OCI-LY7 (cell line): ENCODE measurements at regions not wholly inside any gene's neighbourhood (a gene's known extent, or its start where the extent isn't known, plus 50 kb on each side); places are given as distances from the start of the nearest gene placed in this dataset.

Experiments
- EZH2phosphoT487 ChIP-seq: fragments of 200-600 bp; sonication (generic); IDR thresholded peaks from 2 replicates; pipeline ENCODE4 v1.6.1; 2018; ENCODE audit warnings: low read depth, borderline replicate concordance, mild to moderate bottlenecking, mixed run types, antibody characterized with exemption, low read length, moderate library complexity, mixed read lengths
- TF ChIP-seq, protein P1 (sequence below): fragments of 200-600 bp; sonication (generic); conservative IDR thresholded peaks from 2 replicates; pipeline ENCODE4 v1.5.1; 2014; ENCODE audit warnings: mild to moderate bottlenecking, antibody characterized with exemption, low read length, moderate library complexity, mixed read lengths

DNA sequence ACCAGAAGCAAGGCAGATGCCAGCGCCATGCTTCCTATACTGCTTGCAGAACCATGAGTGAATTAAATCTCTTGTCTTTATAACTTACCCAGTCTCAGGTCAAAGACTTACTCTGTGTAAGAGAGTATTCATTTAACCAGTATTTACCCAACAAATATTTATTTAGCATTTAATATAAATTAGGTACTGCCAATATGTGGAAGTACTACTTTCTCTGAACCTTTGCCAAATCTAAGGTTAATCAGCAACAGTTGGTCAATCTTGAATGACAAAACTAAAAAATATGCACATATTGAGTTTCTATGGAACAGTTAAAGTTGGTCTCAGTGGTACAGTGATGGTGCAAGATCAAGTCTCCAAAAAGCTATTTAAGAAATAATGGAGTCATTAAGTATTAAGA is 155.9 kb upstream of the CCNG1 start:
- TF ChIP-seq, protein P1, sequence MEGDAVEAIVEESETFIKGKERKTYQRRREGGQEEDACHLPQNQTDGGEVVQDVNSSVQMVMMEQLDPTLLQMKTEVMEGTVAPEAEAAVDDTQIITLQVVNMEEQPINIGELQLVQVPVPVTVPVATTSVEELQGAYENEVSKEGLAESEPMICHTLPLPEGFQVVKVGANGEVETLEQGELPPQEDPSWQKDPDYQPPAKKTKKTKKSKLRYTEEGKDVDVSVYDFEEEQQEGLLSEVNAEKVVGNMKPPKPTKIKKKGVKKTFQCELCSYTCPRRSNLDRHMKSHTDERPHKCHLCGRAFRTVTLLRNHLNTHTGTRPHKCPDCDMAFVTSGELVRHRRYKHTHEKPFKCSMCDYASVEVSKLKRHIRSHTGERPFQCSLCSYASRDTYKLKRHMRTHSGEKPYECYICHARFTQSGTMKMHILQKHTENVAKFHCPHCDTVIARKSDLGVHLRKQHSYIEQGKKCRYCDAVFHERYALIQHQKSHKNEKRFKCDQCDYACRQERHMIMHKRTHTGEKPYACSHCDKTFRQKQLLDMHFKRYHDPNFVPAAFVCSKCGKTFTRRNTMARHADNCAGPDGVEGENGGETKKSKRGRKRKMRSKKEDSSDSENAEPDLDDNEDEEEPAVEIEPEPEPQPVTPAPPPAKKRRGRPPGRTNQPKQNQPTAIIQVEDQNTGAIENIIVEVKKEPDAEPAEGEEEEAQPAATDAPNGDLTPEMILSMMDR = no peak
- no peak for TF ChIP-seq EZH2phosphoT487
